ENCODE measurements at regions not wholly inside any gene's neighbourhood (a gene's known extent, or its start where the extent isn't known, plus 50 kb on each side); places are given as distances from the start of the nearest gene placed in this dataset.

DNA sequence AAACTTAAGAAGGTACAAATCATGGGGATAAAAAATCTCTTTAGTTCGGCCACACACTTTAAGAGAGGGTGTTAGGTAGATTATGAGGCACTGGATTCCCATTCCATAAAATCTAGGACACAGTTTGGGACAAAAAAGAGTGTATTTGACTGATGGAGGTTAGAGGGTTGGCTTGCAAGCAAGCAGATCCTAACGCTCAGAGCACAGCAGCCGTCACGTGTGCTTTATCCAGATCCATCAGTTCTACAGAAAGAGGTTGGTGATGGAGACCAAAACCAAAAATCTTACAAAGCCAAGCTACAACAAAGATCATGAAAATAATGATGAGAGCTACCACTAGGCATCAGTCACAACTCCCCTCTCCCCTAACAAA, 549.4 kb downstream of the TNS3 start:
- Histone ChIP-seq H3K27ac (ENCODE audit: low read depth, low read length) (no peak overlapping the region), H3K27me3 (ENCODE audit: control insufficient read depth, insufficient read depth, low read length) (no peaks in the 10 kb centered on the region), H3K4me1 (ENCODE audit: control insufficient read depth, insufficient read depth, low read length) (no peaks in the 10 kb centered on the region), H3K9me3 (ENCODE audit: control insufficient read depth, insufficient read depth, low read length) (no peaks in the 10 kb centered on the region), H3K4me3 (ENCODE audit: low read depth, low read length) (no peak overlapping the region), H3K36me3 (ENCODE audit: control insufficient read depth, insufficient read depth, low read length) (no peaks in the 10 kb centered on the region)
- no peak for DNase-seq (ENCODE audit: low read depth in 4 of 6, low spot score in 6 of 6)
- whole genome bisulfite sequencing (ENCODE audit: insufficient coverage), result no CpG with 5 or more reads among the region's 4 CpGs

DNA sequence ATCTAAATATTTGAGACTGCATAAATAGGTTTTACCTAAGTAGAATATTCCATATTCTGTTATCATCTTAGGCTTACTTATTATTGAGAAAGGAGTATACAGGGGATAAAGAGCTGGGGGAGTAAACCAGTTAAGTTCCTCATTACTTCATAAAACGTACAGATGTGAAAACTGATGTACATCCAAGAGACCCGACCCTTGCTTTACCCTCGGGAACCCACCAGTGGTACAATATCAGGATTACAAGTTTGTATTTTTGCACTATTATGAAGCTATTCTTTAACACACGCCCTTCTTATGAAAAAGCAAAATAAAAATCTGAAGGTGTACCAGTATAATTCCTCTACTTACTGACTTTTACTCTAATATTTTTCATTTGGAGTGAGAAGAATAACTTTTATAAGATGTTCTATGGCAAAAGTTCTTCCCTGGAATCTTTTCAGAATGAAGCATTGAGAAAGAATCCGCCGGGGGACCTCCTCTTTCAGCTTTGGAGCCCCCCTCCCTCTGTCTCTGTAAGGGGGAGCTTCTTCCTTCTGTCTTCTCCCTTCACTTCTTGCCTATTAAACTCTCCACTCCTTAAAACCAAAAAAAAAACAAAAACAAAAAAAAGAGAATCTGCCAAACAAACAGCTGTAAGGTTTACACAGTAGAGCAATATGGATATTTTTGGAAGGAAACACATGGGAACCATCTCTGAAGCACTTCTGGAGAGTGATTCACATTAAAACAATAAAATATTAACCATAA, 550.0 kb downstream of the TNS3 start:
- H3K36me3 ChIP-seq (ENCODE audit: control insufficient read depth, insufficient read depth, low read length), result no peaks in the 10 kb centered on the region
- H3K27me3 ChIP-seq (ENCODE audit: control insufficient read depth, insufficient read depth, low read length), result no peaks in the 10 kb centered on the region
- WGBS (ENCODE audit: insufficient coverage), result no CpG with 5 or more reads among the region's 6 CpGs
- H3K9me3 ChIP-seq (ENCODE audit: control insufficient read depth, insufficient read depth, low read length), result no peaks in the 10 kb centered on the region
- no peak for DNase-seq (ENCODE audit: low read depth in 4 of 6, low spot score in 6 of 6)
- H3K4me1 ChIP-seq (ENCODE audit: control insufficient read depth, insufficient read depth, low read length), result no peaks in the 10 kb centered on the region
- no peak overlapping the region for H3K27ac ChIP-seq (ENCODE audit: low read depth, low read length)
- H3K4me3 ChIP-seq (ENCODE audit: low read depth, low read length), result no peak overlapping the region

DNA sequence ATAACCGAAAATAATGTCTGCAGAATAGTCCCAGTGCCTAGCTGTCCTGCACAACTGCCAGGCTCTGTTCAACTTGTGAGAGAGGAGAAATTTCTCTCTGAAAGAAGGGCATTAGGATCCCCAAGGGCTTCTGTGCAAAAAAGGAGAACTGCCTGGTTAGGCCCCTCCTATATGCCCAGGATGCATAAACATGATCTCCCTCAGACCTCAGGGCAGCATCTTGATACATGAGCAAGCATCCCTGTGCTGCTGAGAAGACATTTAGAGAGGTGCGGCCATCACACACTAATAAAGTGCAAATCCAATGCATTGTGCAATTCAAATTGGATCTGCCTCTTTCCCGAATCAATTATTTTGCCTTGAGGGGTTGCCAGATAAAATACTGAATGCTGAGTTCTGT, 553.6 kb downstream of the TNS3 start:
- Histone ChIP-seq H3K27ac (ENCODE audit: low read depth, low read length) (no peak overlapping the region), H3K4me1 (ENCODE audit: control insufficient read depth, insufficient read depth, low read length) (no peaks in the 10 kb centered on the region), H3K36me3 (ENCODE audit: control insufficient read depth, insufficient read depth, low read length) (no peaks in the 10 kb centered on the region), H3K27me3 (ENCODE audit: control insufficient read depth, insufficient read depth, low read length) (no peaks in the 10 kb centered on the region), H3K9me3 (ENCODE audit: control insufficient read depth, insufficient read depth, low read length) (no peaks in the 10 kb centered on the region), H3K4me3 (ENCODE audit: low read depth, low read length) (no peak overlapping the region)
- DNase-seq (ENCODE audit: low read depth in 4 of 6, low spot score in 6 of 6), result peak in 1 of 6 donors; percentile 11
- WGBS (ENCODE audit: insufficient coverage), result 33% methylated on average over 1 of the region's 3 CpGs

DNA sequence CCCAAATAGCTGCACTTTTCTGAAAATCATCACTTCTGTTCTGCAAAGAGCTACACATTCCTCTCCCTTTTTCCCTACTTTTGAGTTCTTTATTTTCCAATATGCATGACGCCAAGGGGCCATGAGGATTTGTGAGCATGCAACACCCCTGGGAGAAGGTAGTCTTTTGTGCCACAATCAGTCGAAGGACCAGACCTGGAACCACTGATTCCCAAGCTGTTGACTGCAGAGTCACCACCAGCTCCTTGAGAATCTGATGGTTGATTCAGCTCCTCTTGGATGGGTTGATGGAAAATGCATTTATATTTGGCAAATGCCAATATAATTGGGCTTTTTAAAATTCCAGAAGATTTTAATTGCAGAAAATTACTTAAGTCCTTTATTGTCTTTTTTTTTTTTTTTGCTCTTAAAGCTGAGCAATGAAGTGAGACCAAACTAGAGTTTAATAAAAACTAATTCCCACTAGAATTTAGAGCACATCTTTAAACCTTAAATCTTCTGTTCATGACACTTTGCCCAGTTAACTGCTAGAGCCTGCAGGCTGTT, 554.1 kb downstream of the TNS3 start:
- Histone ChIP-seq H3K27me3 (ENCODE audit: control insufficient read depth, insufficient read depth, low read length) (no peaks in the 10 kb centered on the region), H3K4me3 (ENCODE audit: low read depth, low read length) (no peak overlapping the region), H3K27ac (ENCODE audit: low read depth, low read length) (no peak overlapping the region), H3K4me1 (ENCODE audit: control insufficient read depth, insufficient read depth, low read length) (no peaks in the 10 kb centered on the region), H3K36me3 (ENCODE audit: control insufficient read depth, insufficient read depth, low read length) (no peaks in the 10 kb centered on the region), H3K9me3 (ENCODE audit: control insufficient read depth, insufficient read depth, low read length) (no peaks in the 10 kb centered on the region)
- no peak for DNase-seq (ENCODE audit: low read depth in 4 of 6, low spot score in 6 of 6)
- WGBS (ENCODE audit: insufficient coverage), result 97% methylated on average over 2 of the region's 2 CpGs

DNA sequence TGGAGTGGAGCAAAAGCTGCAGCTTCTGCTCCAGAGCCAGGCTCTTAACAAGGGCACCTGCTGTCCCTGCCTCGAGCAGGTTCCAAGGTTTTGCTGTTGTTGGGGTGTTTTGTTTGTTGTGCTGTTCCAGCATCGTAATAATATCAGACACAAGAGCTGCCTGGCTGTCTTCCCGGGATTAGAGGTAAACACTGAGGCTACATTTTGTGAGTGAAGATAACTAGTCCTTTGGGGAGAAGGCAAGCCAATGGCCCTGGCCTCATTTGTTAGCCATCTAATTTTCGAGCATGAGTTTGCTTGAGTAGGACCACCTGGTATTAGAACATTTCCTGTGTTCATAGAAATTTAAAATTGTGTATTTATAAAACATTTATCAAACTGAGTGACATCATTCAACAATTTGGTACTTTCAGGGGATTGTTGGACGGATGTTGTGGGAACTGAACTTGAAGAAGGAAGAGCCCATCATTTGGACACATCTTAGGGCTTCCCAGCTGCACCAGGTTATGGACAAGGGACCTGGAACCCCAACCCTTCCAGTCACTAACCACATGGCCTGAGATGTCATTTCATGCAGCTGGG, 555.0 kb downstream of the TNS3 start:
- 73% methylated on average over 2 of the region's 5 CpGs for WGBS (ENCODE audit: insufficient coverage)
- Histone ChIP-seq H3K27me3 (ENCODE audit: control insufficient read depth, insufficient read depth, low read length) (no peaks in the 10 kb centered on the region), H3K9me3 (ENCODE audit: control insufficient read depth, insufficient read depth, low read length) (no peaks in the 10 kb centered on the region), H3K4me1 (ENCODE audit: control insufficient read depth, insufficient read depth, low read length) (no peaks in the 10 kb centered on the region), H3K36me3 (ENCODE audit: control insufficient read depth, insufficient read depth, low read length) (no peaks in the 10 kb centered on the region), H3K27ac (ENCODE audit: low read depth, low read length) (no peak overlapping the region), H3K4me3 (ENCODE audit: low read depth, low read length) (no peak overlapping the region)
- DNase-seq (ENCODE audit: low read depth in 4 of 6, low spot score in 6 of 6), result peak in 1 of 6 donors; percentile 56

DNA sequence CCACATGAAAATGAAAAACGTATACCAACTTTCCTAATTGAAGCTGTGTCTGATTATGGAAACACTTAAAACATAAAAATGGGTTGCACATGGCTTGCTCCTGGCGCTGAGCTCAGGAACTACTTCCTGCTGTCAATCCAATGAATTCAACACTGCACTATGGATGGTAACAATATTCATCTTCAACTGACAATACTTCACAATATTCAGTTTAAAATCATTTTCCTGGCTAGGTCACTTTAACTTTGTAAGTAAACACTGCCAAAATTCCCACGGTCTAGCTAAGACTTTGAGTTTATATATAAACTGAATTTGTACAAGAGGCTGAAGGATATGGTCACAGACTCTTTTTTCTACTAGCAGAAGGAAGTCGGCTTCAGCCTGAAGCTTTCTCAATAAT, 556.9 kb downstream of the TNS3 start:
- Histone ChIP-seq H3K27me3 (ENCODE audit: control insufficient read depth, insufficient read depth, low read length) (no peaks in the 10 kb centered on the region), H3K4me3 (ENCODE audit: low read depth, low read length) (no peak overlapping the region), H3K4me1 (ENCODE audit: control insufficient read depth, insufficient read depth, low read length) (no peaks in the 10 kb centered on the region), H3K36me3 (ENCODE audit: control insufficient read depth, insufficient read depth, low read length) (no peaks in the 10 kb centered on the region), H3K27ac (ENCODE audit: low read depth, low read length) (no peak overlapping the region), H3K9me3 (ENCODE audit: control insufficient read depth, insufficient read depth, low read length) (no peaks in the 10 kb centered on the region)
- no peak for DNase-seq (ENCODE audit: low read depth in 4 of 6, low spot score in 6 of 6)
- no CpG with 5 or more reads among the region's 4 CpGs for WGBS (ENCODE audit: insufficient coverage)

DNA sequence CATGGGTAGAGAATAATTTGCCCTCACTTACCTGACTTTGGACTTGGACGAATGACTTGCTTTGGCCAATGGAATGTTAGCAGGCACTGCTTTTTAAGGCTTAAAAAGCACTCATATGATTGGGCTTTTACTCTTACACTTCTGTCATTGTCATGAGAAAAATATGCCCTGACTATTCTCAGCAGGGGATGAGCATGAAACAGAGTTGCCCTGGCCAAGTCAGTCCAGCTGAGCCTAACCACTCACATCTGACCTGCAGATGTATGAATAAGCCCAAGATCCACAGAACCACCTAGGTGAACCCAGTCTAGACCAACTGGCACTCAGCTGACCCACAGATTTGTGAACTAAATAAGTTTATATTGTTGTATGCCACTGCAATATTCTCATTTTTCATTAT, 573.5 kb downstream of the TNS3 start:
- Histone ChIP-seq H3K4me3 (ENCODE audit: low read depth, low read length) (no peak overlapping the region), H3K27ac (ENCODE audit: low read depth, low read length) (no peak overlapping the region), H3K4me1 (ENCODE audit: control insufficient read depth, insufficient read depth, low read length) (no peaks in the 10 kb centered on the region), H3K36me3 (ENCODE audit: control insufficient read depth, insufficient read depth, low read length) (no peaks in the 10 kb centered on the region), H3K27me3 (ENCODE audit: control insufficient read depth, insufficient read depth, low read length) (no peaks in the 10 kb centered on the region), H3K9me3 (ENCODE audit: control insufficient read depth, insufficient read depth, low read length) (no peaks in the 10 kb centered on the region)
- no CpG with 5 or more reads among the region's 1 CpG for WGBS (ENCODE audit: insufficient coverage)
- DNase-seq (ENCODE audit: low read depth in 4 of 6, low spot score in 6 of 6), result no peak

DNA sequence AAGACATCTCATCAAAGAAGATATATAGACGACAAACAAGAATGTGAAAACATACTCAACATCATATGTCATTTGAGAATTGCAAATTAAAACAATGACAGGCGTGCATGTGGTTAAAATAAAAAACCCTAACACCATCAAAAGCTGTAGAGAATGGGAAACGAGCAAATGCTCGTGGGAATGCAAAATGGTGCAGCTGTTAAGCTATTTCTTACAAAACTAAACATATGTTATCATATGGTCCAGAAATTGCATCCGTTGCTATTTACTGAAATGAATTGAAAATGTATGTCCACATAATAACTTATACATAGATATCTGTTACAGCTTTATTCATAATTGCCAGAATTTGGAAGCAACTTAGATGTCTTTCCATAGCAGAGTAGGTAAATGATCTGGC, 574.4 kb downstream of the TNS3 start:
- Histone ChIP-seq H3K27ac (ENCODE audit: low read depth, low read length) (no peak overlapping the region), H3K4me3 (ENCODE audit: low read depth, low read length) (no peak overlapping the region)
- no CpG with 5 or more reads among the region's 5 CpGs for WGBS (ENCODE audit: insufficient coverage)

DNA sequence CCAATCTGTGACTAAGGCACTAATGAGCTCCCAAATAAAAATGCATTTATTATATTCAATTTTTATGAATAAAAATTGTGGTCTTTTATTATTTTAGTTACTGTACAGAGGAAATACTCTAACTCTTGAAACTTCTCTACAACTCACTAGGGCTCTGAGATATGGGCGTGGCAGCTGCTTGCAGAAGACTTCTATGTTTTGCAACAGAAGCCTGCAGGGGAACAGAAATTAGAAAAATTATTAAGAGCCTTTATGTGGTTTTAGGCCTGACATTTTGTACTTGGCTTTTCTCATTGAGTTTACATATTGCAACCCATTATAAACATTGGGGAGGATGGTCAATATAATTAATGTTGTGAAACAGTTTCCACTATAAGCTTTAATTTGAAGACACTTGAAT, 581.4 kb downstream of the TNS3 start:
- no CpG with 5 or more reads among the region's 1 CpG for WGBS (ENCODE audit: insufficient coverage)
- H3K27me3 ChIP-seq (ENCODE audit: control insufficient read depth, insufficient read depth, low read length), result no peaks in the 10 kb centered on the region
- H3K4me1 ChIP-seq (ENCODE audit: control insufficient read depth, insufficient read depth, low read length), result no peaks in the 10 kb centered on the region
- no peak for DNase-seq (ENCODE audit: low read depth in 4 of 6, low spot score in 6 of 6)
- no peaks in the 10 kb centered on the region for H3K36me3 ChIP-seq (ENCODE audit: control insufficient read depth, insufficient read depth, low read length)
- H3K4me3 ChIP-seq (ENCODE audit: low read depth, low read length), result no peak overlapping the region
- H3K27ac ChIP-seq (ENCODE audit: low read depth, low read length), result no peak overlapping the region
- no peaks in the 10 kb centered on the region for H3K9me3 ChIP-seq (ENCODE audit: control insufficient read depth, insufficient read depth, low read length)

More for the DNA sequence above, 574.4 kb downstream of the TNS3 start:
- Histone ChIP-seq H3K27me3 (ENCODE audit: control insufficient read depth, insufficient read depth, low read length) (no peaks in the 10 kb centered on the region), H3K9me3 (ENCODE audit: control insufficient read depth, insufficient read depth, low read length) (no peaks in the 10 kb centered on the region), H3K36me3 (ENCODE audit: control insufficient read depth, insufficient read depth, low read length) (no peaks in the 10 kb centered on the region), H3K4me1 (ENCODE audit: control insufficient read depth, insufficient read depth, low read length) (no peaks in the 10 kb centered on the region)
- DNase-seq (ENCODE audit: low read depth in 4 of 6, low spot score in 6 of 6), result peak in 1 of 6 donors; percentile 23

DNA sequence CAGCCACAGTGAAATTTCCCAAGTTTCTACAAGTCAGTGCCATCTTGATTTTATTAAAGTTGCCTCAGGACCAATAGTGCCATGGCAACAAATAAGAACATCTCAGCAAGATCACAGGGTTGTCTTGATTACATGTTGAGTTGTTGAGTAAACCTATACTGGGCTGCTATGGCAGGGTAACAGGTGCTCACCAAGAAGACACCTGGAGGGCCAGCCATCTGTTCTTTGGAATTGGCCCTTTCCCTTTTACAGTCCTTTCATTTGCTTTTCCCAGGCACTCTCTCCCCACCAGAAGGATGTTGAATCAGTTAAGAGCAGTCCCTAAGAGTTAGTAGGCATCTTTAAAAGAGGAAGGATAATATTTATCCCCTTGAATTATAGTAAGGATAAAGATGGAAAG, 582.0 kb downstream of the TNS3 start:
- H3K27ac ChIP-seq (ENCODE audit: low read depth, low read length), result no peak overlapping the region
- no peak for DNase-seq (ENCODE audit: low read depth in 4 of 6, low spot score in 6 of 6)
- no peaks in the 10 kb centered on the region for H3K9me3 ChIP-seq (ENCODE audit: control insufficient read depth, insufficient read depth, low read length)
- H3K4me1 ChIP-seq (ENCODE audit: control insufficient read depth, insufficient read depth, low read length), result no peaks in the 10 kb centered on the region
- no peak overlapping the region for H3K4me3 ChIP-seq (ENCODE audit: low read depth, low read length)
- no peaks in the 10 kb centered on the region for H3K27me3 ChIP-seq (ENCODE audit: control insufficient read depth, insufficient read depth, low read length)
- H3K36me3 ChIP-seq (ENCODE audit: control insufficient read depth, insufficient read depth, low read length), result no peaks in the 10 kb centered on the region

Data from spinal cord (tissue), 9 donors.